ENCODE measurements at regions not wholly inside any gene's neighbourhood (a gene's known extent, or its start where the extent isn't known, plus 50 kb on each side); places are given as distances from the start of the nearest gene placed in this dataset.

- no peak overlapping the region for H3K4ac ChIP-seq (ENCODE audit: low read depth, low read length)
- H2AK9ac ChIP-seq (replicated peaks; ENCODE audit: low read depth, low read length, poor library complexity): no peak overlapping the region
- H3K9ac ChIP-seq (ENCODE audit: low read depth, low read length): no peak overlapping the region
- in situ Hi-C loops (cut with MboI; ENCODE audit: low sequenced_read_pairs): no loop called here
- H3K4me3 ChIP-seq (ENCODE audit: insufficient read depth, low read depth, low read length): no peak overlapping the region
- no peaks in the 10 kb centered on the region for H3K27me3 ChIP-seq (ENCODE audit: control insufficient read depth, insufficient read depth, low read length)
- H4K8ac ChIP-seq (ENCODE audit: low read depth in 2 of 2, low read length in 2 of 2): no peak overlapping the region
- no peaks in the 10 kb centered on the region for H3K9me1 ChIP-seq (ENCODE audit: insufficient read depth, low read length)
- H3K56ac ChIP-seq (ENCODE audit: extremely low read depth, insufficient read depth, low read length): no peak overlapping the region
- no peak overlapping the region for H3K18ac ChIP-seq (ENCODE audit: low read depth, low read length)
- no peak overlapping the region for H2BK15ac ChIP-seq (ENCODE audit: low read depth, low read length)
- no peak overlapping the region for H2BK20ac ChIP-seq (ENCODE audit: low read depth, low read length)
- DNase-seq (no peak), ATAC-seq (ENCODE audit: low read depth) (no peak)
- intact Hi-C loops (cut with micrococcal nuclease): no loop called here
- dilution Hi-C loops (cut with HindIII; ENCODE audit: low sequenced_read_pairs, unreplicated experiment): no loop called here
- H2BK120ac ChIP-seq (ENCODE audit: low read depth, low read length): no peak overlapping the region
- ChIA-PET POLR2A (ENCODE audit: unreplicated experiment) (no interaction called here), CTCF (no interaction called here)
- H3K4me1 ChIP-seq (ENCODE audit: control insufficient read depth, insufficient read depth, low read length): peaks cover 2% of the 10 kb centered on the region
- H4K91ac ChIP-seq (ENCODE audit: insufficient read depth, low read depth, low read length): no peak overlapping the region
- no peaks in the 10 kb centered on the region for H4K20me1 ChIP-seq (ENCODE audit: insufficient read depth, low read length)
- no TSS peak for BruUV-seq (replicated peaks)
- H3K27ac ChIP-seq (ENCODE audit: insufficient read depth, low read length): no peak overlapping the region
- WGBS, 2 experiments (ENCODE audit: extremely low coverage in 2 of 2, insufficient read length in 1 of 2): no CpG with 5 or more reads among the region's 2 CpGs
- no peak overlapping the region for H2AK5ac ChIP-seq (ENCODE audit: low read depth, low read length)
- H3K36me3 ChIP-seq (ENCODE audit: control insufficient read depth, insufficient read depth, low read length): no peaks in the 10 kb centered on the region
- TF ChIP-seq CHD1 (IDR thresholded peaks at IDR 0.05; ENCODE audit: low read depth, low read length) (no peak), POLR2A (IDR thresholded peaks at IDR 0.05; ENCODE audit: low read depth, low read length) (no peak), RAD21 (IDR thresholded peaks at IDR 0.05; ENCODE audit: low read length) (no peak), SMC3 (IDR thresholded peaks at IDR 0.05; ENCODE audit: low read depth, low read length) (no peak), CEBPB (IDR thresholded peaks at IDR 0.05; ENCODE audit: low read depth, low read length) (no peak), NFE2L2 (IDR thresholded peaks at IDR 0.05; ENCODE audit: low read depth, low read length) (no peak), RCOR1 (IDR thresholded peaks at IDR 0.05; ENCODE audit: insufficient replicate concordance, low read length) (no peak), MAZ (IDR thresholded peaks at IDR 0.05; ENCODE audit: borderline replicate concordance, low read depth, low read length) (no peak), RFX5 (IDR thresholded peaks at IDR 0.05; ENCODE audit: low read depth, low read length) (no peak), MXI1 (IDR thresholded peaks at IDR 0.05; ENCODE audit: borderline replicate concordance, low read depth, low read length) (no peak), MAFK (IDR thresholded peaks at IDR 0.05; ENCODE audit: low read depth, low read length) (no peak), ELK1 (IDR thresholded peaks at IDR 0.05; ENCODE audit: borderline replicate concordance, low read depth, low read length) (no peak), BHLHE40 (IDR thresholded peaks at IDR 0.05; ENCODE audit: low read depth, low read length) (no peak), FOS (IDR thresholded peaks at IDR 0.05; ENCODE audit: low read depth, low read length) (no peak), CTCF (conservative IDR thresholded peaks at IDR 0.05; ENCODE audit: low read depth, low read length) (no peak)
- H3K14ac ChIP-seq (replicated peaks; ENCODE audit: low read depth, low read length): no peak overlapping the region
- no peak overlapping the region for H4K5ac ChIP-seq (ENCODE audit: low read depth, low read length)
- H3K4me2 ChIP-seq (ENCODE audit: low read depth, low read length): no peak overlapping the region
- no peak overlapping the region for H2AFZ ChIP-seq (replicated peaks; ENCODE audit: low read length, poor library complexity)
- H3K23ac ChIP-seq (ENCODE audit: low read depth, low read length): no peak overlapping the region
- H3K9me3 ChIP-seq (ENCODE audit: control insufficient read depth, insufficient read depth, low read length): no peaks in the 10 kb centered on the region
- no peaks in the 10 kb centered on the region for H3K79me1 ChIP-seq (ENCODE audit: low read depth in 1 of 2, low read length in 2 of 2)
- H2BK5ac ChIP-seq (ENCODE audit: low read depth, low read length, poor library complexity, severe bottlenecking): no peak overlapping the region
These were observed 237.3 kb upstream of the GPC6 start for GRCh38 chr13:92989301-92989700.
